HG03354 (cell line): ENCODE measurements at regions not wholly inside any gene's neighbourhood (a gene's known extent, or its start where the extent isn't known, plus 50 kb on each side); places are given as distances from the start of the nearest gene placed in this dataset.
A peak's percentile ranks its signal among the peaks of the same experiment; 100 is the strongest.
"Not testable (repeated sequence)": the region's sequence is repeated elsewhere in the genome, so short reads cannot be mapped to it uniquely, and the experiment has no call there.

Source experiments
- ATAC-seq: cut with Tn5 transposase; IDR thresholded peaks from one replicate; pipeline ENCODE4 v1.9.1; 2021; ENCODE audit warnings: mild to moderate bottlenecking; ENCODE audit not compliant: unreplicated experiment, poor library complexity, severe bottlenecking

GRCh38 chr12:17142856-17143255 is 536.9 kb upstream of the LMO3 start:
- no peak for ATAC-seq

- ATAC-seq = no peak
Observed at GRCh38 chr12:17139931-17140330, 534.0 kb upstream of the LMO3 start.

- no peak for ATAC-seq
Observed at GRCh38 chr12:17137396-17137795, 531.4 kb upstream of the LMO3 start.

- ATAC-seq = peak; percentile 69
Observed at GRCh38 chr12:17134315-17134714, 528.4 kb upstream of the LMO3 start.

GRCh38 chr12:17132336-17132735 is 526.4 kb upstream of the LMO3 start:
- no peak for ATAC-seq

GRCh38 chr12:17116538-17116937 is 510.6 kb upstream of the LMO3 start:
- ATAC-seq = not testable (repeated sequence)

- no peak for ATAC-seq
Observed at GRCh38 chr12:17110316-17110715, 504.4 kb upstream of the LMO3 start.

GRCh38 chr12:17108877-17109541 is 503.0 kb upstream of the LMO3 start:
- no peak for ATAC-seq

GRCh38 chr12:17104801-17105200 is 498.8 kb upstream of the LMO3 start:
- no peak for ATAC-seq

GRCh38 chr12:17097674-17098073 is 491.7 kb upstream of the LMO3 start:
- no peak for ATAC-seq

GRCh38 chr12:17084831-17085230 is 478.9 kb upstream of the LMO3 start:
- ATAC-seq = no peak

GRCh38 chr12:17079251-17079909 is 473.4 kb upstream of the LMO3 start:
- no peak for ATAC-seq

GRCh38 chr12:17077594-17077993 is 471.6 kb upstream of the LMO3 start:
- ATAC-seq = no peak

- ATAC-seq = no peak
Observed at GRCh38 chr12:17076811-17077210, 470.8 kb upstream of the LMO3 start.

- ATAC-seq = no peak
Observed at GRCh38 chr12:17076028-17076744, 470.2 kb upstream of the LMO3 start.

GRCh38 chr12:17064834-17065233 is 458.9 kb upstream of the LMO3 start:
- ATAC-seq = no peak

GRCh38 chr12:17062267-17063036 is 456.5 kb upstream of the LMO3 start:
- ATAC-seq = no peak

GRCh38 chr12:17060260-17060659 is 454.3 kb upstream of the LMO3 start:
- no peak for ATAC-seq

- ATAC-seq = no peak
Observed at GRCh38 chr12:17056546-17056945, 450.6 kb upstream of the LMO3 start.

GRCh38 chr12:17038923-17039322 is 433.0 kb upstream of the LMO3 start:
- ATAC-seq = no peak
